Activated CD4-positive, alpha-beta T cell treated with anti-CD3 and anti-CD28 coated beads, Interleukin-2, amount 50 U/mL, for 16 hours (primary cell): ENCODE measurements at regions not wholly inside any gene's neighbourhood (a gene's known extent, or its start where the extent isn't known, plus 50 kb on each side); places are given as distances from the start of the nearest gene placed in this dataset.
A peak's percentile ranks its signal among the peaks of the same experiment; 100 is the strongest.

Source experiments
- DNase-seq: peaks from one replicate; pipeline ENCODE4 v3.0.0-alpha.2; 2020

GRCh38 chr3:79922633-79923032, 154.8 kb upstream of the ROBO1 start:
- no peak for DNase-seq

- DNase-seq, result no peak
These were observed 149.8 kb upstream of the ROBO1 start for GRCh38 chr3:79917561-79917960.

GRCh38 chr3:79910337-79910736, 142.5 kb upstream of the ROBO1 start:
- no peak for DNase-seq

GRCh38 chr3:79906106-79906505, 138.3 kb upstream of the ROBO1 start:
- DNase-seq, result no peak

GRCh38 chr3:79902151-79902550, 134.4 kb upstream of the ROBO1 start:
- DNase-seq, result no peak

- no peak for DNase-seq
These were observed 131.1 kb upstream of the ROBO1 start for GRCh38 chr3:79898907-79899306.

GRCh38 chr3:79896086-79896485, 128.3 kb upstream of the ROBO1 start:
- no peak for DNase-seq

- DNase-seq, result no peak
These were observed 119.4 kb upstream of the ROBO1 start for GRCh38 chr3:79887213-79887612.

- DNase-seq, result no peak
These were observed 118.4 kb upstream of the ROBO1 start for GRCh38 chr3:79886204-79886603.

- DNase-seq, result no peak
These were observed 117.6 kb upstream of the ROBO1 start for GRCh38 chr3:79885407-79885806.

GRCh38 chr3:79884354-79884753, 116.6 kb upstream of the ROBO1 start:
- no peak for DNase-seq

GRCh38 chr3:79881431-79881830, 113.6 kb upstream of the ROBO1 start:
- DNase-seq, result no peak

GRCh38 chr3:79878708-79879107, 110.9 kb upstream of the ROBO1 start:
- DNase-seq, result no peak

- DNase-seq, result no peak
These were observed 106.8 kb upstream of the ROBO1 start for GRCh38 chr3:79874646-79875045.

- no peak for DNase-seq
These were observed 104.7 kb upstream of the ROBO1 start for GRCh38 chr3:79872483-79872882.

- no peak for DNase-seq
These were observed 103.9 kb upstream of the ROBO1 start for GRCh38 chr3:79871656-79872055.

- DNase-seq, result no peak
These were observed 102.5 kb upstream of the ROBO1 start for GRCh38 chr3:79870313-79870620.

GRCh38 chr3:79869461-79870312, 101.9 kb upstream of the ROBO1 start:
- no peak for DNase-seq

GRCh38 chr3:79866162-79866561, 98.4 kb upstream of the ROBO1 start:
- DNase-seq, result no peak

GRCh38 chr3:79864077-79864476, 96.3 kb upstream of the ROBO1 start:
- DNase-seq, result no peak

- no peak for DNase-seq
These were observed 81.1 kb upstream of the ROBO1 start for GRCh38 chr3:79848876-79849275.

- no peak for DNase-seq
These were observed 80.1 kb upstream of the ROBO1 start for GRCh38 chr3:79847928-79848327.

- DNase-seq, result peak; percentile 3
These were observed 78.5 kb upstream of the ROBO1 start for GRCh38 chr3:79846148-79846933.

- no peak for DNase-seq
These were observed 77.7 kb upstream of the ROBO1 start for GRCh38 chr3:79845546-79845945.

- no peak for DNase-seq
These were observed 76.4 kb upstream of the ROBO1 start for GRCh38 chr3:79844176-79844575.
